ENCODE measurements at regions not wholly inside any gene's neighbourhood (a gene's known extent, or its start where the extent isn't known, plus 50 kb on each side); places are given as distances from the start of the nearest gene placed in this dataset.

GRCh38 chr5:23053846-23054245 lies 200.7 kb upstream of the CDH12 start:
- Mint-ChIP-seq H3K4me3 (no peak overlapping the region), H3K27me3 (ENCODE audit: low read depth) (no peaks in the 10 kb centered on the region), H3K27ac (no peak overlapping the region), H3K4me1 (ENCODE audit: low read depth) (no peaks in the 10 kb centered on the region), H3K36me3 (ENCODE audit: low read depth) (no peaks in the 10 kb centered on the region), H3K9me3 (peaks cover 25% of the 10 kb centered on the region)
- no peak for DNase-seq (ENCODE audit: low spot score)

- no peak for DNase-seq (ENCODE audit: low spot score)
- H3K27me3 Mint-ChIP-seq (ENCODE audit: low read depth) = no peaks in the 10 kb centered on the region
- H3K4me3 Mint-ChIP-seq = no peak overlapping the region
- H3K9me3 Mint-ChIP-seq = peaks cover 19% of the 10 kb centered on the region
- no peaks in the 10 kb centered on the region for H3K4me1 Mint-ChIP-seq (ENCODE audit: low read depth)
- no peak overlapping the region for H3K27ac Mint-ChIP-seq
- no peaks in the 10 kb centered on the region for H3K36me3 Mint-ChIP-seq (ENCODE audit: low read depth)
Observed at GRCh38 chr5:23042226-23042625, 189.1 kb upstream of the CDH12 start.

DNA sequence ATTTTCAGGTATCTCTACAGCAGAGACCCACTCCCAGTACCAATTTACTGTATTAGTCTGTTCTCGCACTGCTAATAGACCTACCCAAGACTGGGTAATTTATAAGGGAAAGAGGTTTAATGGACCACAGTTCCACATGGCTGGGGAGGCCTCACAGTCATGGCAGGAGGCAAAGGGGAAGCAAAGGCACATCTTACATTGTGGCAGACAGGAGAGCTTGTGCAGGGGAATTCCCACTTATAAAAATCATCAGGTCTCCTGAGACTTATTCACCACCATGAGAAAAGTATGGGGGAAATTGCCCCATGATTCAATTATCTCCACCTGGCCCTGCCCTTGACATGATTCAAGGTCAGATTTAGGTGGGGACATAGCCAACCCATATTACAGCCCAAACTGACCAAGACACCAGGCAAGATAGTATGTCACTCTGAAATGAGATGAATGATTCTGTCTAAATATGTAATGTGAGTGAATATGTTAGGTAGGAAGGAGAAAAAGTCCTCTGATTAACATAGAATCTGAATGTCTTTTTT lies 182.5 kb upstream of the CDH12 start:
- Mint-ChIP-seq H3K4me3 (no peak overlapping the region), H3K27ac (no peak overlapping the region), H3K9me3 (peaks cover 32% of the 10 kb centered on the region), H3K27me3 (ENCODE audit: low read depth) (no peaks in the 10 kb centered on the region), H3K4me1 (ENCODE audit: low read depth) (no peaks in the 10 kb centered on the region), H3K36me3 (ENCODE audit: low read depth) (no peaks in the 10 kb centered on the region)
- no peak for DNase-seq (ENCODE audit: low spot score)

DNA sequence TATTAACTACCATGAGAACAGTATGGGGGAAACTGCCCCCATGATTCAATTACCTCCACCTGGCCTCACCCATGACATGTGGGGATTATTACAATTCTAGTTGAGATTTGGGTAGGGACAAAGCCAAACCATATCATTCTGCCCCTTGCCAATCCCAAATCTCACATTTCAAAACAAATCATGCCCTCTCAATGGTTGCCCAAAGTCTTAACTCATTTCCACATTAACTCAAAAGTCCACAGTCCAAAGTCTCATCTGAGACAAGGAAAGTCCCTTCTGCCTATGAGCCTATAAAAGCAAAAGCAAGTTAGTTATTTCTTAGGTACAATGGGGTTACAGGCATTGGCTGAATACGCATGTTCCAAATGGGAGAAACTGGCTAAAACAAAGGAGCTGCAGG lies 180.7 kb upstream of the CDH12 start:
- DNase-seq (ENCODE audit: low spot score) = no peak
- Mint-ChIP-seq H3K4me3 (no peak overlapping the region), H3K27me3 (ENCODE audit: low read depth) (no peaks in the 10 kb centered on the region), H3K4me1 (ENCODE audit: low read depth) (no peaks in the 10 kb centered on the region), H3K36me3 (ENCODE audit: low read depth) (no peaks in the 10 kb centered on the region), H3K9me3 (peaks cover 28% of the 10 kb centered on the region), H3K27ac (no peak overlapping the region)

- H3K4me3 Mint-ChIP-seq = no peak overlapping the region
- no peak overlapping the region for H3K27ac Mint-ChIP-seq
- H3K4me1 Mint-ChIP-seq (ENCODE audit: low read depth) = no peaks in the 10 kb centered on the region
- H3K9me3 Mint-ChIP-seq = peaks cover 17% of the 10 kb centered on the region
- H3K36me3 Mint-ChIP-seq (ENCODE audit: low read depth) = no peaks in the 10 kb centered on the region
- DNase-seq (ENCODE audit: low spot score) = no peak
- H3K27me3 Mint-ChIP-seq (ENCODE audit: low read depth) = no peaks in the 10 kb centered on the region
Observed at GRCh38 chr5:23029290-23029689, 176.1 kb upstream of the CDH12 start.

DNA sequence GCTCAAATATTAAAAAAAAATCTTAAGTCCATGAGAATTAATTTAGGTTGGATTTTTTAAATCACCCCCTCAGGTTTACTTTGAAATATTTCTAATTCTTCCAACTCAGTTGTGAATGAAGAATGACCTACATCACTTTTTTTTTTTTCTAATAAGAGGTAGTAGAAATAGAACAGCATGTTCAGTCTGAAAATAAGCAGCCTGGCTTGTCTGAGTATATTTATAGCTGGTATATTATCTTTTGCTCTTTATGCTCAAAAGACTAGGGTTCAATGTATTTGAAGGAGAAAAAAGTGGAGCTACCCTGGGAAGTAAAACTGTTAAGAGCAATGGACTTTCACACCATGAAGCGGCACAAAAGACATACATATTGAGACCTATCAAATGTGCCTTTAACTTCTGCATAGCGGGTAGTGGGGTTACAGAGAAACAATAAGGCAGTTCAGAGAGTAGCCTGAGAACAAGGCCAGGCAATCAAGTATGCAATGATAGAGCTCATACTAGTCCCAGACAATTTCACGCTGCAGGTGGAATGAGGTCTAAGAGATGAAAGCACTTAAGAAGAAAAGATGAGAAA lies 175.4 kb upstream of the CDH12 start:
- Mint-ChIP-seq H3K27ac (no peak overlapping the region), H3K9me3 (peaks cover 18% of the 10 kb centered on the region), H3K27me3 (ENCODE audit: low read depth) (no peaks in the 10 kb centered on the region), H3K4me1 (ENCODE audit: low read depth) (no peaks in the 10 kb centered on the region), H3K4me3 (no peak overlapping the region), H3K36me3 (ENCODE audit: low read depth) (no peaks in the 10 kb centered on the region)
- no peak for DNase-seq (ENCODE audit: low spot score)

- H3K4me3 Mint-ChIP-seq = no peak overlapping the region
- no peaks in the 10 kb centered on the region for H3K36me3 Mint-ChIP-seq (ENCODE audit: low read depth)
- H3K4me1 Mint-ChIP-seq (ENCODE audit: low read depth) = no peaks in the 10 kb centered on the region
- no peak overlapping the region for H3K27ac Mint-ChIP-seq
- H3K27me3 Mint-ChIP-seq (ENCODE audit: low read depth) = no peaks in the 10 kb centered on the region
- peaks cover 19% of the 10 kb centered on the region for H3K9me3 Mint-ChIP-seq
- no peak for DNase-seq (ENCODE audit: low spot score)
Observed at GRCh38 chr5:23027830-23028229, 174.7 kb upstream of the CDH12 start.

- no peaks in the 10 kb centered on the region for H3K27me3 Mint-ChIP-seq (ENCODE audit: low read depth)
- H3K27ac Mint-ChIP-seq = no peak overlapping the region
- H3K36me3 Mint-ChIP-seq (ENCODE audit: low read depth) = no peaks in the 10 kb centered on the region
- H3K4me3 Mint-ChIP-seq = no peak overlapping the region
- no peaks in the 10 kb centered on the region for H3K4me1 Mint-ChIP-seq (ENCODE audit: low read depth)
- no peak for DNase-seq (ENCODE audit: low spot score)
- peaks cover 21% of the 10 kb centered on the region for H3K9me3 Mint-ChIP-seq
Observed at GRCh38 chr5:23027331-23027730, 174.2 kb upstream of the CDH12 start.

- H3K27ac Mint-ChIP-seq = no peak overlapping the region
- no peak for DNase-seq (ENCODE audit: low spot score)
- peaks cover 24% of the 10 kb centered on the region for H3K9me3 Mint-ChIP-seq
- no peak overlapping the region for H3K4me3 Mint-ChIP-seq
- no peaks in the 10 kb centered on the region for H3K27me3 Mint-ChIP-seq (ENCODE audit: low read depth)
- H3K36me3 Mint-ChIP-seq (ENCODE audit: low read depth) = no peaks in the 10 kb centered on the region
- no peaks in the 10 kb centered on the region for H3K4me1 Mint-ChIP-seq (ENCODE audit: low read depth)
Observed at GRCh38 chr5:23026252-23027170, 173.4 kb upstream of the CDH12 start.

DNA sequence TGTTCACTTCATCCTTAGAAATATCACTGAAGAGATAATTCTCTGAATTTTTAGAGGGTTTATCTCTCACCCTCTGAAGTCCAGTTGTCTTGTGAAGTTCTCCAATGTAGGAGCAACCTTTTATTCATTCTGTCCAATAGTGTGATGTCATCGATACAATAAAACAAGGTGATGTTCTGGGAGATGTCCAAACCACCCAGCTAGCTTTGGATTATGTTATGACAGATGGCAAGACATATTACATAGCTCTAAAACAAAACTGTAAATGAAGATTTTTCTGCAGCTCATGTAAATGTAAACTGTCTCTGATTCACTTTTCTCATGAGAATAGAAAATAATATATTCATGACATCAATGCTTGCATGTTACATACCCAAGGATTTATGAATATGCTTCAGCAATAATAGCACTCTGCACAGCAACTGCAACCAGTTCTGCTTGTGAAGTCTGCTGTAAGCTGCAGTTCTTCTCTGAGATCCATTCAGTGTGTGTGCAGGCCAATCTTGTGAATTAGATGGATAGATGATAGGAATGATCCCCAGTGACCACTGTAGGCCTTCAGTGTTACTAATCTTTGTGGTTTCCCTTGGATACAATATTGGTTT lies 172.6 kb upstream of the CDH12 start:
- Mint-ChIP-seq H3K36me3 (ENCODE audit: low read depth) (no peaks in the 10 kb centered on the region), H3K9me3 (peaks cover 27% of the 10 kb centered on the region), H3K4me3 (no peak overlapping the region), H3K27me3 (ENCODE audit: low read depth) (no peaks in the 10 kb centered on the region), H3K4me1 (ENCODE audit: low read depth) (no peaks in the 10 kb centered on the region), H3K27ac (no peak overlapping the region)
- DNase-seq (ENCODE audit: low spot score) = no peak

DNA sequence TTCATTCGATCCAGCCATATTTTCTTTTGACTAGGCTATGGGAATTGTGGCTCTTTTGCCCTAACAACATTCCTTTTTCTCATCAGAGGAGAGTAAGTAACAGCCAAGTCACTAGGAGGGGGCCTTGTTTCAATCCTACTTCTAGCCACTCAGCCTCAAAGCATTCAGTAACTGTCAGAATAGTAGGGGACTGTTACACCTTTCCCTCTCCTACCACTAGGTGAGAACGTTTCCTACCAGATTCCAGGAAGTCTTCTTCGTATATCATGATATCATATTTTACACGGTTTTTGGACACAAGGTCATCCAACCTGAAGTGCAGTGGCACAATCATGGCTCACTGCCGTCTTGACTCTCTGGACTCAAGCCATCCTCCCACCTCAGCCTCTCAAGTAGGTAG lies 171.3 kb upstream of the CDH12 start:
- Mint-ChIP-seq H3K4me1 (ENCODE audit: low read depth) (no peaks in the 10 kb centered on the region), H3K9me3 (peaks cover 29% of the 10 kb centered on the region), H3K27ac (no peak overlapping the region), H3K4me3 (no peak overlapping the region), H3K27me3 (ENCODE audit: low read depth) (no peaks in the 10 kb centered on the region), H3K36me3 (ENCODE audit: low read depth) (no peaks in the 10 kb centered on the region)
- DNase-seq (ENCODE audit: low spot score) = no peak

DNA sequence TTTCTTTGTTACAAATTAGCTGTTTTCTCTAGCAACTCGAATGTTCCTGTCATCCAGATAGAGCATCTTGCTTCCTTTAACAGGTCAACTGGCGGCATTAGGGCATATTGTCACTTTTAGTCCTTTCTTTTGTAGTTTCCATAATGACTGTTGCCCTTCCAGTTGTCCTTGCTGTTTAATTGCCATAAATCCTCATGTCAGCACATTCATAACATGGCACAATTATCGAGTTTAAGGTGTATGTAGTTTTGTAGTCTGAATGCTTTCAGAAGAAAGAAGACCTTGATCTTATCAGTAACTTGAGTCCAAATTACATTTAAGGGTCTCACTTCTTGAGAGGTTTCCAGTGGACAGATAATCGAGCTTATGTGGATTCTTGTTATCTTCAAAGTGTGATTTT lies 161.7 kb upstream of the CDH12 start:
- no peaks in the 10 kb centered on the region for H3K36me3 Mint-ChIP-seq (ENCODE audit: low read depth)
- no peak overlapping the region for H3K4me3 Mint-ChIP-seq
- peaks cover 14% of the 10 kb centered on the region for H3K9me3 Mint-ChIP-seq
- H3K27me3 Mint-ChIP-seq (ENCODE audit: low read depth) = no peaks in the 10 kb centered on the region
- H3K4me1 Mint-ChIP-seq (ENCODE audit: low read depth) = no peaks in the 10 kb centered on the region
- DNase-seq (ENCODE audit: low spot score) = no peak
- no peak overlapping the region for H3K27ac Mint-ChIP-seq

- no peaks in the 10 kb centered on the region for H3K4me1 Mint-ChIP-seq (ENCODE audit: low read depth)
- no peak overlapping the region for H3K27ac Mint-ChIP-seq
- H3K9me3 Mint-ChIP-seq = peaks cover 14% of the 10 kb centered on the region
- H3K36me3 Mint-ChIP-seq (ENCODE audit: low read depth) = no peaks in the 10 kb centered on the region
- H3K4me3 Mint-ChIP-seq = no peak overlapping the region
- no peaks in the 10 kb centered on the region for H3K27me3 Mint-ChIP-seq (ENCODE audit: low read depth)
- DNase-seq (ENCODE audit: low spot score) = no peak
Observed at GRCh38 chr5:23014266-23014665, 161.1 kb upstream of the CDH12 start.

DNA sequence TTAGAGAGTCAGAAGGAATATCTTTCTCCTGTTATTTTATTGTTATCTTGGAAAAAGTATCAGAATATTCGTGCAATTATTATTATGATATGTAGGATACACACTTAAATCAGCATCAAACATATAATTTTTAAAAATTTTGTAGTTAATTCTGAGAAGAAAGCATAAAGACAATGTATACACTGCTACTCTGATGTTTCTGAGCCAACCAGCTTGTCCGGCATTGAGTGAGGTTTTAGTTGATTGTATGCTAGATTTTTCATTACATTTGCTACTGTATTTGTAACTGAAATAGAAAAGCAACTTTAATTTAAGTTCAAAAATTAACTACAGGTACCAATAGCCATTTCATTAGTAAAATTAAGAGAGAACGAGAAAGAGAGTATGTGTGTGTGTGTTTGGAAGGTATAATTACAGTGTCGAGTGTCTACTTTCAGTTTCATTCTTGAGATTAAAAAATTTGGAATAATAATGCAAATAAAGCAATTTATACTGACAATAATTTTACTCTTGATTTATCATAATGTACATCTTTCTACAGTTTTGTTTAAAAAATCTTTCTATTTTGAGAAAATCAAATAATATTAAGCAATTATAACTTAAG lies 160.4 kb upstream of the CDH12 start:
- H3K4me3 Mint-ChIP-seq = peak overlapping the region; percentile 43
- H3K36me3 Mint-ChIP-seq (ENCODE audit: low read depth) = no peaks in the 10 kb centered on the region
- H3K27me3 Mint-ChIP-seq (ENCODE audit: low read depth) = no peaks in the 10 kb centered on the region
- no peaks in the 10 kb centered on the region for H3K4me1 Mint-ChIP-seq (ENCODE audit: low read depth)
- DNase-seq (ENCODE audit: low spot score) = no peak
- H3K27ac Mint-ChIP-seq = no peak overlapping the region
- H3K9me3 Mint-ChIP-seq = peaks cover 14% of the 10 kb centered on the region
